HK-2 (cell line): ENCODE measurements at regions not wholly inside any gene's neighbourhood (a gene's known extent, or its start where the extent isn't known, plus 50 kb on each side); places are given as distances from the start of the nearest gene placed in this dataset.
"Not testable (repeated sequence)": the region's sequence is repeated elsewhere in the genome, so short reads cannot be mapped to it uniquely, and the experiment has no call there.

ENCODE experiments used
- DNase-seq: peaks from one replicate; pipeline ENCODE4 v3.0.0-alpha.2; 2018; ENCODE audit not compliant: unreplicated experiment

- no peak for DNase-seq
Measured at GRCh38 chr15:35693886-35694285, 147.9 kb upstream of the DPH6 start.

GRCh38 chr15:35695003-35695402 lies 149.0 kb upstream of the DPH6 start:
- no peak for DNase-seq

GRCh38 chr15:35696767-35697231 lies 150.8 kb upstream of the DPH6 start:
- no peak for DNase-seq

- no peak for DNase-seq
Measured at GRCh38 chr15:35697549-35698299, 151.8 kb upstream of the DPH6 start.

GRCh38 chr15:35698331-35698730 lies 152.4 kb upstream of the DPH6 start:
- DNase-seq = no peak

- no peak for DNase-seq
Measured at GRCh38 chr15:35698966-35699575, 153.1 kb upstream of the DPH6 start.

- not testable (repeated sequence) for DNase-seq
Measured at GRCh38 chr15:35700091-35700593, 154.2 kb upstream of the DPH6 start.

GRCh38 chr15:35701402-35702046 lies 155.6 kb upstream of the DPH6 start:
- no peak for DNase-seq

- DNase-seq = no peak
Measured at GRCh38 chr15:35702946-35703495, 157.1 kb upstream of the DPH6 start.

- no peak for DNase-seq
Measured at GRCh38 chr15:35705030-35705883, 159.3 kb upstream of the DPH6 start.

- no peak for DNase-seq
Measured at GRCh38 chr15:35705884-35706585, 160.1 kb upstream of the DPH6 start.

GRCh38 chr15:35712956-35713355 lies 167.0 kb upstream of the DPH6 start:
- no peak for DNase-seq

GRCh38 chr15:35713733-35714132 lies 167.8 kb upstream of the DPH6 start:
- no peak for DNase-seq

- no peak for DNase-seq
Measured at GRCh38 chr15:35717721-35718120, 171.8 kb upstream of the DPH6 start.

- DNase-seq = no peak
Measured at GRCh38 chr15:35720019-35720418, 174.1 kb upstream of the DPH6 start.

- no peak for DNase-seq
Measured at GRCh38 chr15:35720984-35721383, 175.0 kb upstream of the DPH6 start.

GRCh38 chr15:35721751-35722150 lies 175.8 kb upstream of the DPH6 start:
- DNase-seq = no peak

- DNase-seq = no peak
Measured at GRCh38 chr15:35722501-35722900, 176.5 kb upstream of the DPH6 start.

GRCh38 chr15:35723120-35723847 lies 177.3 kb upstream of the DPH6 start:
- no peak for DNase-seq

GRCh38 chr15:35723852-35724251 lies 177.9 kb upstream of the DPH6 start:
- DNase-seq = no peak
